ENCODE measurements at regions not wholly inside any gene's neighbourhood (a gene's known extent, or its start where the extent isn't known, plus 50 kb on each side); places are given as distances from the start of the nearest gene placed in this dataset.

- H3K27ac ChIP-seq (ENCODE audit: control insufficient read depth, insufficient read depth, low read length): no peak overlapping the region
- no peak for DNase-seq (ENCODE audit: low read depth, low spot score)
- TF ChIP-seq CTCF (optimal IDR thresholded peaks at IDR 0.05 in 1 of 3, IDR thresholded peaks at IDR 0.05 in 1 of 3, conservative IDR thresholded peaks at IDR 0.05 in 1 of 3; ENCODE audit: extremely low read depth in 1 of 3, insufficient read depth in 2 of 3, low read length in 3 of 3) (no peak), EZH2 (IDR thresholded peaks at IDR 0.05; ENCODE audit: low read length) (no peak)
- H3K27me3 ChIP-seq (ENCODE audit: control insufficient read depth, extremely low read depth, insufficient read depth, low read length): no peaks in the 10 kb centered on the region
- dilution Hi-C loops (cut with MboI; ENCODE audit: extremely low pct_ligation_motif_present, low sequenced_read_pairs): no loop called here
- H3K36me3 ChIP-seq (ENCODE audit: control insufficient read depth in 2 of 2, extremely low read depth in 1 of 2, insufficient read depth in 2 of 2, low read length in 2 of 2): no peaks in the 10 kb centered on the region
- no peak overlapping the region for H3K4me3 ChIP-seq (ENCODE audit: control insufficient read depth in 2 of 3, extremely low read depth in 1 of 3, insufficient read depth in 2 of 3, low read depth in 1 of 3, low read length in 3 of 3)
- no peaks in the 10 kb centered on the region for H4K20me1 ChIP-seq (ENCODE audit: control insufficient read depth, extremely low read depth, insufficient read depth, low read length)
- H3K4me2 ChIP-seq (ENCODE audit: control insufficient read depth, extremely low read depth, insufficient read depth, low read depth, low read length): no peak overlapping the region
- H3K4me1 ChIP-seq (ENCODE audit: control insufficient read depth, extremely low read depth, insufficient read depth, low read length): peaks cover 16% of the 10 kb centered on the region
- H3K9me3 ChIP-seq (ENCODE audit: control insufficient read depth, low read depth, low read length): no peaks in the 10 kb centered on the region
- H3K79me2 ChIP-seq (ENCODE audit: control insufficient read depth, insufficient read depth, low read length): no peaks in the 10 kb centered on the region
- no peak for FAIRE-seq
- H3K9ac ChIP-seq (ENCODE audit: control insufficient read depth, extremely low read depth, insufficient read depth, low read length): no peak overlapping the region
- no peak overlapping the region for H2AFZ ChIP-seq (ENCODE audit: control insufficient read depth, low read length)
- H3K9me1 ChIP-seq (ENCODE audit: control insufficient read depth, extremely low read depth, insufficient read depth, low read length): no peaks in the 10 kb centered on the region
Observed at GRCh38 chr5:77892061-77893010, 116.2 kb upstream of the TBCA start.

GRCh38 chr5:77885519-77885918 lies 109.4 kb upstream of the TBCA start:
- no peak for DNase-seq (ENCODE audit: low read depth, low spot score)
- H3K79me2 ChIP-seq (ENCODE audit: control insufficient read depth, insufficient read depth, low read length): no peaks in the 10 kb centered on the region
- no peaks in the 10 kb centered on the region for H3K9me1 ChIP-seq (ENCODE audit: control insufficient read depth, extremely low read depth, insufficient read depth, low read length)
- H3K4me2 ChIP-seq (ENCODE audit: control insufficient read depth, extremely low read depth, insufficient read depth, low read depth, low read length): no peak overlapping the region
- H3K9ac ChIP-seq (ENCODE audit: control insufficient read depth, extremely low read depth, insufficient read depth, low read length): no peak overlapping the region
- no peaks in the 10 kb centered on the region for H3K36me3 ChIP-seq (ENCODE audit: control insufficient read depth in 2 of 2, extremely low read depth in 1 of 2, insufficient read depth in 2 of 2, low read length in 2 of 2)
- FAIRE-seq: no peak
- no peak overlapping the region for H3K4me3 ChIP-seq (ENCODE audit: control insufficient read depth in 2 of 3, extremely low read depth in 1 of 3, insufficient read depth in 2 of 3, low read depth in 1 of 3, low read length in 3 of 3)
- H2AFZ ChIP-seq (ENCODE audit: control insufficient read depth, low read length): no peak overlapping the region
- H3K4me1 ChIP-seq (ENCODE audit: control insufficient read depth, extremely low read depth, insufficient read depth, low read length): peaks cover 21% of the 10 kb centered on the region
- H3K27ac ChIP-seq (ENCODE audit: control insufficient read depth, insufficient read depth, low read length): no peak overlapping the region
- peaks cover 6% of the 10 kb centered on the region for H3K27me3 ChIP-seq (ENCODE audit: control insufficient read depth, extremely low read depth, insufficient read depth, low read length)
- no peaks in the 10 kb centered on the region for H4K20me1 ChIP-seq (ENCODE audit: control insufficient read depth, extremely low read depth, insufficient read depth, low read length)
- H3K9me3 ChIP-seq (ENCODE audit: control insufficient read depth, low read depth, low read length): no peaks in the 10 kb centered on the region
- TF ChIP-seq EZH2 (IDR thresholded peaks at IDR 0.05; ENCODE audit: low read length) (no peak), CTCF (optimal IDR thresholded peaks at IDR 0.05 in 1 of 3, IDR thresholded peaks at IDR 0.05 in 1 of 3, conservative IDR thresholded peaks at IDR 0.05 in 1 of 3; ENCODE audit: extremely low read depth in 1 of 3, insufficient read depth in 2 of 3, low read length in 3 of 3) (no peak)
- dilution Hi-C loops (cut with MboI; ENCODE audit: extremely low pct_ligation_motif_present, low sequenced_read_pairs): no loop called here

All from keratinocyte (primary cell).